Testis (tissue), 2 donors: ENCODE measurements at regions not wholly inside any gene's neighbourhood (a gene's known extent, or its start where the extent isn't known, plus 50 kb on each side); places are given as distances from the start of the nearest gene placed in this dataset.

ENCODE experiments used
- POLR2A ChIP-seq: fragments of 450-650 bp; IDR thresholded peaks from one replicate; pipeline ENCODE4 v1.6.1; 2017; ENCODE audit warnings: antibody characterized with exemption, mild to moderate bottlenecking, moderate library complexity
- TF ChIP-seq, protein P1 (sequence below), 3 experiments: fragments of 450-650 bp in 2 of 3; fragments of 200-600 bp in 1 of 3; sonication (generic) in 1 of 3; IDR thresholded peaks; one replicate each; pipeline ENCODE4 v1.5.1; 2016 to 2019; ENCODE audit warnings: antibody characterized with exemption in 3 of 3, mild to moderate bottlenecking in 2 of 3, moderate library complexity in 1 of 3

DNA sequence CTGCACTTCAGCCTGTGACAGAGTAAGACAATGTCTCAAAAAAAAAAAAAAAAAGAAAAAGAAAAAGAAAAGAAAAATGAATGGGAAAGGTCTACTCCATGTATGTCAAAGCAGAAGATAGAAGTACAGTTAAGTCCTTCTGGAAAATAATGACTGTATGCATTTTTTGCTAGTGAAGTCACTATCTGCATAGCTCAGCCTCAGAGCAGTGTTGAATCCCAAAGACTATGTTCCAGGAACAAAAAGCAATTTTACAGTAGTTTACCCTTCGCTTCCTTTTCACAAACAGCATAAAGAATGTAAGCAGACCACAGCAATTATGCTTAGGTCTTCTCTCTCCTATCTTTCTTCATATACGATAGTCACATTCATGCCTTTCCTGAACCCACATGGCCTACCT is 497.4 kb downstream of the CMPK2 start:
- TF ChIP-seq, protein P1, sequence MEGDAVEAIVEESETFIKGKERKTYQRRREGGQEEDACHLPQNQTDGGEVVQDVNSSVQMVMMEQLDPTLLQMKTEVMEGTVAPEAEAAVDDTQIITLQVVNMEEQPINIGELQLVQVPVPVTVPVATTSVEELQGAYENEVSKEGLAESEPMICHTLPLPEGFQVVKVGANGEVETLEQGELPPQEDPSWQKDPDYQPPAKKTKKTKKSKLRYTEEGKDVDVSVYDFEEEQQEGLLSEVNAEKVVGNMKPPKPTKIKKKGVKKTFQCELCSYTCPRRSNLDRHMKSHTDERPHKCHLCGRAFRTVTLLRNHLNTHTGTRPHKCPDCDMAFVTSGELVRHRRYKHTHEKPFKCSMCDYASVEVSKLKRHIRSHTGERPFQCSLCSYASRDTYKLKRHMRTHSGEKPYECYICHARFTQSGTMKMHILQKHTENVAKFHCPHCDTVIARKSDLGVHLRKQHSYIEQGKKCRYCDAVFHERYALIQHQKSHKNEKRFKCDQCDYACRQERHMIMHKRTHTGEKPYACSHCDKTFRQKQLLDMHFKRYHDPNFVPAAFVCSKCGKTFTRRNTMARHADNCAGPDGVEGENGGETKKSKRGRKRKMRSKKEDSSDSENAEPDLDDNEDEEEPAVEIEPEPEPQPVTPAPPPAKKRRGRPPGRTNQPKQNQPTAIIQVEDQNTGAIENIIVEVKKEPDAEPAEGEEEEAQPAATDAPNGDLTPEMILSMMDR (IDR thresholded peaks at IDR 0.05), result no peak
- no peak for TF ChIP-seq POLR2A
